NCI-H2171 treated with DMSO at 0.1 percent for 48 hours (cell line): ENCODE measurements at regions not wholly inside any gene's neighbourhood (a gene's known extent, or its start where the extent isn't known, plus 50 kb on each side); places are given as distances from the start of the nearest gene placed in this dataset.

Experiments used
- DNase-seq: peaks from one replicate; lab custom pipeline; 2025; lab: John Stamatoyannopoulos, UW

DNA sequence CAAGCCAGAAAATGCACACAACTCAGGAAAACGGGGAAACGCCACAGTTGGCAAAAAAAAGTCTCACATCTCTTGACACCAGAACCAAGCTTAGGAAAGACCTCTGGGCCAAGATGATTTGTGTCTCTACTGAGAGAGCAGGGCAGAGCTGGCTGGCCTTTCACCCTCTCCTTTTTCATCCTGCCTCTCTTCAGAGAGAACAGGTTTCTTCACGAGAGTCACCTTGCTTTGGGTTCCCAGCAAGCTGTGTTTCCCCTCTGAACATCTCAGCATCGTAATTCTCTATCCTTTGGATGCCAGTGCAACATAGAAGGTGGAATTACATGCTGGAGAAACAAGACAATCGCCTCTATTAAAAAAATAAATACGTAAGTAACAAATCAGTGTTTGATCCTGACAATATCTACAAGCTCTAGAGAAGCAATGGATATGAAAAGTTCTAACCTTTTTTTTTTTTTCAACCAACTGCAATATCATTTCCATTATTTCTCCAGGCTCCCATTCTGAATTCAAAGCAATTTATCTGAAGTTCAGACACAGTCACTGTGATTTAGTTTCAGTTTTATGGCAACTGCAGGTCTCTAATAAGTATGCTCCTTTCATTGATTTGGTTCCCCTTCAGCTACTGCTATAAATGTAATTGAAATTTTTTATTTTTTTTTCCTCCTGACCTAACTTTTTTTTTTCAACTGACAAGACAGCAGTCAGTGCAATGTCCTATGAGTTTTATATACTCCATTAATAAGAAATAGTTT is 708.6 kb downstream of the DTWD2 start:
- no peak for DNase-seq

DNA sequence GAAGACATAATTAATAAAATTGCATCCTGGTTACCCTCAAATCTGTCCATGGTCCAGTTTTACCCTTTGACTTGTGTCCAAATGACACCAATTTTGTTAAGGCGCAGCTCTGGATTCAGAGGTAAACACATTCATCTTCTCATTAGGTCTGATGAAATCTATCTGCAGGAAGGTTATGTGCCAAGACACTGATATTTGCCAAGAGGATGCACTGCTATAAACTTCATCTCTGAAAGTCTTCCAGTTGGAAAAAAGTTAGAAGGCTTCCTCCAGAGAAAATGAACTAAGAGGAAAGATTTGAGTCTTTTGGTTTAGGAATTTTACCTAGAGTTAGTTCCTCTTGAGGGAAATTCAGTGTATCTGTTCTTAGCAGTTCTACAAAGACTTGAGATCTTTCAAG is 717.8 kb downstream of the DTWD2 start:
- DNase-seq, result no peak

DNA sequence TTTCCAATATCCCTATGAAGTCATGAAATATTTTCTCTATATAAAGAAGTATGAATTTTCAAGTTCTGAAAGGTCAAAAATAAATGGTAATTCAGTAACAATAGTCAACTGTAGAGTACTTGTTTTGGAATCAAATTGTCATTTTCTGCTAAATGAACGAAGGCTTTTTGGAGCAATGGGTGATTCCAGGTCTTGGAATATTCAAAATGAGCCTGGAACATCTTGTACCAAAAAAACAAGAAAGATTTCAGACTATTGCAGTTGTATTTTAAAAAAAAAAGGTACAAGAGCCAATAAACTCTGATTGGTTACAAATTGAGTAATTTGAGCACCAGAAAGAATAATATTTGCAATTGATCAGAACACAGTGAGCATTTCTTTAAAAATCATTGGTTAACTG is 730.1 kb downstream of the DTWD2 start:
- DNase-seq, result no peak

- DNase-seq, result peak; percentile 7
Measured at GRCh38 chr5:118257066-118257465, 731.3 kb downstream of the DTWD2 start.

- no peak for DNase-seq
Measured at GRCh38 chr5:118253225-118254061, 734.9 kb downstream of the DTWD2 start.

DNA sequence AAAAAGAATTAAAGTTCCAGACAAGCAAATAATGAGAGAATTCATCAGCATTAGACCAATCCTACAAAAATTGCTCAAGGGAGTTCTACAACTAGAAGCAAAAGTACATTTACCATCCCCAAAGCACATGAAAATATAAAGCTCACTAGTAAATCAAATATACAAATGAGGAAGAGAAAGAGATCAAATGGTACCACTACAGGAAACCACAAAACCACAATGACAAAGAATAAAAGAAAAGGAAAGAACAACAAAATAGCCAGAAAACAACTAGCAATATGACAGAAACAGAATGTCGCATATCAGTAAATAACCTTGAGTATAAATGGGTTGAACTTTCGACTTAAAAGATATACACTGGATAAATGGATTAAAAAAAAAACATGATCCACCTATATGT is 739.0 kb downstream of the DTWD2 start:
- no peak for DNase-seq

GRCh38 chr5:118247458-118247857 is 740.9 kb downstream of the DTWD2 start:
- DNase-seq, result no peak

- DNase-seq, result no peak
Measured at GRCh38 chr5:118243613-118244012, 744.7 kb downstream of the DTWD2 start.

DNA sequence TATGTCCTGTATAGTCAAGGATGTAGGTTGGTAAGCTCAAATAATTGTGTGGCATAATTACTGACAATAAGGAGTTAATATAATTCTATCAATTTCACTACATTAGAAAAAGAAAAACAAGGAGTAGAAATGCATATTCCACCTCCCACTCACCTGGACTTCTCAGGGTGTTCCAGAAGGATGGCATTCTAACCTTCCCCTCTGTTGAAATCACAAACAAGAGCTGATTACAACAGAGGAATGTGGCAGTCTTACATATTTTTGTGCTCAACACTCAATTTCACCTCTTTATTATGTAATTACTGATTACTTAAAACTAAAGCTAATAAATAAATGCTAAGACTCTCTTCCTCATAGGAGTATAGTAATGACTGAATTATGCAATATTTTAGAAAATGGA is 745.3 kb downstream of the DTWD2 start:
- no peak for DNase-seq

- no peak for DNase-seq
Measured at GRCh38 chr5:118236108-118236849, 752.1 kb downstream of the DTWD2 start.

DNA sequence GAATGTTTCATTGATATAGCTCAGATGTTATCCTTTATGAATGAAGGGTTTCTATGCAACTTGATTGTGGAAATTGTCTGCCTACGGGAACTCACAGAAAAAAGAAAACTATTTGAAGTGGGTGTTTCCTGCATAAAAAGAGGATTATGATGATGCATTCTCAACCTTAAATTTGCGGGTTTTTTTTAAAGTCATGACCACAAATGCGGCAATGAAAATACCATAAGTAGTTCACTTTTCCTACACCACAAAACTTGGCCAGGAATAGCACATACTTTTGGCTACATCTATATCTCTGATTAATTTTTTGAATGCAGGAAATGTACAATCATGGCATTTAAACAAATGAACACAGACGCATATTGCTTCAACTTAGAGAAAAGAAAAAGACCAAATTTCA is 754.7 kb downstream of the DTWD2 start:
- no peak for DNase-seq

DNA sequence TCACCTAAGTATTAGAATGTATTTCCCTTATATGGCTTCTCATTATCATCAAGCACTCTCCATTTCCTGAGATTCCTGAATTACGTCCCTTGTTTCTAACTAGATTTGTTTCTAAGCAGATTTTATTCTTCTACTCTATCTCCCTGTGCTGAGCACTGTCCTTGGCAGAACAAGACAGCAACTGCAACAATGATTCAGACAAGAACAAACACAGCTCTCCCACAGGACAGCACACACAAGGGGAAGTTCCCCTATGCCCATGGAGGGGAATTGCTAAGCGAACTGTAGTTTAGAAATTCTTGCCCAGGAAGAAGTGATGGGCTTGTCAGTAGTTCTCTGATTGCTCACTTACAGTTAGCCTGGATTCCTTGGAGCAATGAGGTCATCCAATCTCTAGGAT is 759.9 kb downstream of the DTWD2 start:
- no peak for DNase-seq

- no peak for DNase-seq
Measured at GRCh38 chr5:118224546-118224945, 763.8 kb downstream of the DTWD2 start.

DNA sequence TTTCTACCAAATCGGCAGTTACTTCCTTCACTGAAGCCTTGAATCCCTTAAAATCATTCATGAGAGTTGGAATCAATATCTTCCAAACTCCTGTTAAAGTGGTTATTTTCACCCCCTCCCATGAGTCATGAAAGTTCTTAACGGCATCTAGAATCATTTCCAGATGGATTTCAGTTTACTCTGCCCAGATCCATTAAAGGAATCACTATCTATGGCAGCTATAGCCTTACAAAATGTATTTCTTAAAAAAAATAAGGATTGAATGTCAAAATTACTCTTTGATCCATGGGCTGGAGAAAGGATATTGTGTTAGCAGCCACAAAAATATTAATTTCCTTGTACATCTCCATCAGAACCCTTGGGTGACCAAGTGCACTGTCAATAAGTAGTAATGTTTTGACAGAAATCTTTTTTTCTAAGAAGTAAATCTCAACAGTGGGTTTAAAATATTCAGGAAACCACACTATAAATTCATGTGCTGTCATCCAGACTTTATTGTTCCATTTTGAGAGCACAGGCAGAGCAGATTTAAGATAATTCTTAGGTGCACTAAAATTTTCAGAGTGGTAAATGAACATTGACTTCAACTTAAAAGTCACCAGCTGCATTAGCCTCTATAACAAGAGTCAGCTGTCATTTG is 767.7 kb downstream of the DTWD2 start:
- no peak for DNase-seq

DNA sequence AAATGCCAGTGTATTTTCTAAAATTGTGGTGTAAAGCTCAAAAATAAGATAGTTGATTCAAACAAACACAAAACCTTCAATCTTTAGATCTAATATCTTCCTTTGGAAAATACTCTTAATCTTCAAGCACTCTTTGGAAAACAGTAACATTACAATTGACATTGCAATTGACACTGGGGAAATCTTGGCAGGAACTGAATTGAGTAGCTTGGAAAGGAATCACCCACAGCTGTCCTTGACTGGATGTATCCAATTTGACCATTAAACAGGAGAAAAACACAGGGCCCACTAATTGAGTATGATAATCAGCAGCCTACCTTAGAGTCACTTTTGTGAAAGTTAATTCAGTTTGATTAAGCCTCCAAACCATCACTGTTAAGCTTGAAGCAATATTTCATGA is 776.7 kb downstream of the DTWD2 start:
- no peak for DNase-seq

GRCh38 chr5:118208031-118208453 is 780.3 kb downstream of the DTWD2 start:
- no peak for DNase-seq

- DNase-seq, result no peak
Measured at GRCh38 chr5:118199801-118200200, 788.5 kb downstream of the DTWD2 start.

- DNase-seq, result no peak
Measured at GRCh38 chr5:118196229-118196628, 792.1 kb downstream of the DTWD2 start.

GRCh38 chr5:118195211-118195610 is 793.1 kb downstream of the DTWD2 start:
- no peak for DNase-seq

- no peak for DNase-seq
Measured at GRCh38 chr5:118193194-118193905, 795.0 kb downstream of the DTWD2 start.

DNA sequence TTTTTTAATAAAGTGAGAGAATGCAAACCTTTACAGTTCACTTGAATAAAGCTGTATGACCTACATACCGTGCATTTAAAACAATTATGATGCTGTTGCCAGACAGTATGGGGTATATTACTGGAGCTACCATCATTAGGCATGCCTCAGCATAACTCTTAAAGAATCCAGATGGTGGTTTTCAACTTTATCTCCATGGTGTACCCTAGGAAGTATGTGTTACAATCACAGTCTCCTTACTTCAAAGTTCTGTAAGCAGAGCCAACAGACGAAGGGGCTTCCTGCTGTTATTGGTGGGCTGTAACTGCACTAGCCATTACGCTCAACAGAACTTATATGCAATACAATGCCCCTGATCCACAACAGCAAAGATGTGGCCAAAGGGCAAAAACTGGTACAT is 803.3 kb downstream of the DTWD2 start:
- DNase-seq, result no peak

- DNase-seq, result peak; percentile 54
Measured at GRCh38 chr5:118176146-118176545, 812.2 kb downstream of the DTWD2 start.
